Fibroblast of skin of left quadriceps (primary cell): ENCODE measurements at regions not wholly inside any gene's neighbourhood (a gene's known extent, or its start where the extent isn't known, plus 50 kb on each side); places are given as distances from the start of the nearest gene placed in this dataset.
"Not testable (repeated sequence)": the region's sequence is repeated elsewhere in the genome, so short reads cannot be mapped to it uniquely, and the experiment has no call there.

Experiments used
- DNase-seq, 2 experiments: peaks; one replicate each; pipeline ENCODE4 v3.0.0-alpha.2; 2013; ENCODE audit warnings: low read depth in 2 of 2

- no peak for DNase-seq
Measured at GRCh38 chr11:8772571-8773519, 90.3 kb downstream of the RPL27A start.

DNA sequence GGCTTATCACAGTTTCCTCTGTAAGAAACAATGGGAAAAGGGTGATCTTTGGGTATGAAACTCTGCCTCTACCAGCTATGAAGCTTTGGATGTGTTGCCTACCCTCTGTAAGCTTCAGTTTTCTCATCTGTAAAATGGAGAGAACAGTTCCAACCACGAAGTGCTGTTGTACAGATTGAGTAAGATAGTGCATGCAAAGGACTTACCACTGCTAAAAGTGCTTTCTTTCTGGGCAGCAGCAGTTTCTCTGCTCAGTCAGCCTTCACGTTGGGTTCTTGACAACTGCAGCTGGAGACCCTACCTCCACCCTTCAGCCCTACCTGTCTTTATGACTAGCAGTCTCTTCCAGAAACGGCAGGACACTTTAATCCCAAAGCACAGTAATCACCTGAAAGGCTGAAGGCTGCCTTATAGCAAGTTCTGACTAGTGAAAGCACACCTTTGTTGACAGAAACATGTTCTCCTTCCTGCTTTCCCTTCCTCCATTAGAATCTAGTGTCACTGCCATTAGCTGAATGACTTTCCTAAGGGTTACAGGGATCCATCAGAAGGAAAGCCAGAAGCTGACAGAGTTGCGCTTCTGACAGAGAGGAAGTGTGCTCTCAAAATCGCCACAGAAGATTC, 91.4 kb downstream of the RPL27A start:
- no peak for DNase-seq

- not testable (repeated sequence) for DNase-seq
Measured at GRCh38 chr11:8774916-8775315, 92.3 kb downstream of the RPL27A start.

DNA sequence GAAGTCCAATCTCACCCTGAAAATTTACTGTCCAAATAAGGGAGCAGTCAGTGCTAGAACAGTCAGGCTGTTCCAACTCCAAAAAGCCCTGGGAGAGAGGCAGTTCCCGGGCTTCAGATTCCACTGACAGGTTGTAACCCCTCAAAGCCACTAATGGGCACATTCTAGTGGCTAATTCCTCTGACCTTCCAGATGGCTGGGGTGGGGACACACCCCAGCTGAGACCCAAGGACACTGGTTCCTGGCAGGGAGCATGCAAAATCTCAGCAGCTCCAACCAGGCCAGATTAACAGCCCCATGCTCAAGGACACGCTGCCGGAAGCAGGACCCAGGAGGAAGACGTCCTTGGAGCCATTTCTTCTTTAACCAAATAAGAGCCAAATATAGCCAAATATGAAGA, 92.7 kb downstream of the RPL27A start:
- no peak for DNase-seq

DNA sequence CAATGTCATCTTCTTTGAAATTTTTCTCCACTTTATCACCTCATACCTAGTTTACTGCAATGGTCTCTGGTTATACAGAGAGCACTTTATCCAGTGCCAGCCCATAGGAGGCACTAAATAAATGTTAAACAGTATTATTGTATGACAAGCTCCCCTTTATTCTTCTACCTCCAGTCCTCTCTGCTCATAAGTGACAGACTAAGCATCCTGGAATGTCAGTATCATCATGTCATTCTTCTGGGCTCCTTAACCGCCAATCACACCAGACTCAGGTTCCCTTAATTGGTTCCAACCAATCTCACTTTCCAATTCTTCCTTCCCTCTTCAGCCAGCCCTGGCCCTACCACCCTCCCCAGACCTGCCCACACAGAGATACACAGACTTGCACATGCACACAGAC, 93.1 kb downstream of the RPL27A start:
- no peak for DNase-seq

- no peak for DNase-seq
Measured at GRCh38 chr11:8776209-8776608, 93.6 kb downstream of the RPL27A start.

- no peak for DNase-seq
Measured at GRCh38 chr11:8777907-8778767, 95.5 kb downstream of the RPL27A start.

GRCh38 chr11:8779107-8779506, 96.5 kb downstream of the RPL27A start:
- no peak for DNase-seq

- no peak for DNase-seq
Measured at GRCh38 chr11:8779732-8780131, 97.1 kb downstream of the RPL27A start.

GRCh38 chr11:8784954-8785353, 102.4 kb downstream of the RPL27A start:
- no peak for DNase-seq

DNA sequence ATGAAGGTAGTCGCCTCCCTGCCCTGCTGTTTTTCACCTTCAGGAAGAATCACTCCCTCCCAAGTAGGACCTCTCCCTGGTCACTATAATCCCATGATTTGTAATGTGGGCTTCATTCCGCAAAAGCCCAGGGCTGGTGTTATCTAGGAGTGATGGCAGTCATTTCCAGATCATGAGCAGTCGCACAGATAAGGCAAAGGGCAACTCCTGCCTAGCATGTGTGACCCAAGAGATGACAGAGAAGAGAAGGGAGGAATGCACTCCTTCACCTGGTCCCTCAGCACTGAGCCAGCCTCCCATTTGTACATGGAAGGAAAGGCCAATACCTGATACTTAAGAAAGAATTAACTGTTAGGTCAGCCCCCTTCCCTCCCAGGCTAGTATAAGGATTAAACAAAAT, 102.9 kb downstream of the RPL27A start:
- DNase-seq, result no peak

DNA sequence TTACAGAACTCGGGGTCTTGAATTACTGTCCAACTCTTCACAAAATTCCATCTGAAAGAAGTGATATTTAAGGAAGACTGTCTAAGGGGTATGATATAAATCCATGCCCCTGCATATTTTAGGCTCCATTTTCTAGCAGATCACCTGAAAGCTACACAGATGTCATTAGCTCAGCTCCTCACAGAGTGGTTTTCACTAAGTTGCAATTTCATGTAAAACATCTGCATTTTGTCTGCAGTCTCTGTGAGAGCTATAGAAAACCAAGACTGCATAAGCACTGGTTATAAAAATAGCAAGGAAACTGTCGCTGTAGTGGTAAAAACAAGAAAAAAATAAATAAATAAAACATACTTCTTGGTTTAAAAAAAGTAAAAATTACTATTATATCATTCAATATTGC, 103.4 kb downstream of the RPL27A start:
- DNase-seq, result no peak

DNA sequence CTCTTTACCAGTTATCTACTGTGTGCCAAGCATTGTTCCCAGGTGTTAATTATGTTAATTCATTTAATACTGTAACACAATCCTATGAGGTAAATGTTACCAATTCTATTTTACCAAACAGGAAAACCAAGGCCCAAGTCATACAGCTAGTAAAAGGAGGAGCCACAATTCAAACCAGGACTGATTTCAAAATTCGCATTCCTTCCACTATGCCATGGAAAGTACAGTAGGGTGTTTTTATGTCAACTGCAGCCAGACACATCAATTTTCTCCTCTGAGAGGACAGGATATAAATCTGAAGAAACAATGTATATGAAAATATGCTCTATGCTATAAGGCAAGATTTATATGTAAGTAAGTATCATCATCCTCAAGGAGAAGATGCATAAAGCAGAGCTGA, 104.3 kb downstream of the RPL27A start:
- no peak for DNase-seq

DNA sequence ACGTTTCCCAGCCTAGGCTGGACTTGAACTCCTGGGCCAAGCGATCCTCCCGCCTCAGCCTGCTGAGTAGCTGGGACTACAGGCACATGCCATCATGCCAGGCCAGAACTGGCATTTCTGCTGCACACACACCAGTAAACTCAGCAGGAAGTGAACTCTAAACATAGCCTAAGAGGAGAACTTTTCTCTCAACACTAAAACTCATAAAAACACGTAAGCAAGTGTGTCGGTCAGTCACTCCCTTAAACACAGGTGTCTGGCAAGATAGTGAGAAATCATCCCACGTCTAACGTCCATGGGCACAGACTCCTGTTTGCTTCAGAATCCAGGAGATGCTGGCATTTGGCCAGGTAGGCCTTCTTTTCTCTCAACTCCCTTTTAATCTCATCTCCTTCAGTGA, 104.8 kb downstream of the RPL27A start:
- no peak for DNase-seq

DNA sequence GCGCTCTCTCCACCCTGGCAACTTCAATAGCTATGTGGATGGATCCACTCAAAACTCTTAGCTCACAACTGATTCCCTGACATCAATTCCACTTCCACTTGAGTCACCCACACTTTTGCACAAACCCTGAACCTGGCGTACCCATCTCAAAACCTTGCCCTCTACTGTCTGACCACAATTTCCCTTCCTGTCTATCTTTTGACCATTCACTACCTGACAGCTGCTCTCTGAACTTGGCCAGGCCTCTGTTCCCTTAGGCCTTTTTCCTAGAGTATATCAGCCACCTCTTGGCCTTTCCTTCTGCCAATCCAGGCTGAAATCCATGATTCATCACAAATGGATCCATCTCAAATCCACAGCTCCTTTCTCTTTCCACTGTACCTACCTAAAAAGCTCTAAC, 106.0 kb downstream of the RPL27A start:
- no peak for DNase-seq

DNA sequence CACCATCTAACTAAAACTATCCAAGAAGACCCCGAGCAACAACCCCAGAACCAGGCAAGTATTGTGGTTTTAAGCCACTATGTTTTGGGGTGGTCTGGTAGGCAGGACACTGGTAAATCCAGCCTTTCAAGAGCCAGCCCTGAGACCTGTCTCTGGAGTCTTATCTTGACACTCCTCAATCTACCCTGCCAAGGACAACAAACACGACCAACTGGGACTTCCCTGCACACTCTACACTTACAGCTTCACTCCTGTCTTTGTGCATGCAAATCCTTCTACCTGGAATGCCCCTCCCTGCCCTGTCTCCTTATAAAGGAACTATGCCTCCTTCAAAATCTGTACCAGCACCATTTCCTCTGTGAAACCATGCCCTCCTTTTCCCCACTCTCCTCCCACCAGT, 107.3 kb downstream of the RPL27A start:
- DNase-seq, result no peak

DNA sequence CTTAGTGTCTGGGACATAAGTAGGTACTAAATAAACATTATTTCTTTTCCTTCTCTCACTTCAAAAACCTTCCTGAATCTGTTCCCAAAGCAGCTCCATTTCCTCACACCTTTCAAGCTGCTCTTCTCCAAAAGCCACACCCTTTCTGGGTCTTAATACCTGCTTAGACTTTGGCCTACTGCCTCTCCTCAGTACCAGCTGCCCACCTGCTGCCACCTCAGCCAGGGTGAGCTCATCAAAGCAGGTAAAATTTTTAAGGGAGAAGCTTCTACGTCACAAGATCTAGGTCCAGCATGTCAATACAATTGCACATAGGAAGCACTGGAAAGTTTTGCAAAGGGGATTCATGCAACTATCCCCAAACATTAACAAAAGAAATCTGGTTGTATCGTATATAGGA, 108.4 kb downstream of the RPL27A start:
- no peak for DNase-seq

DNA sequence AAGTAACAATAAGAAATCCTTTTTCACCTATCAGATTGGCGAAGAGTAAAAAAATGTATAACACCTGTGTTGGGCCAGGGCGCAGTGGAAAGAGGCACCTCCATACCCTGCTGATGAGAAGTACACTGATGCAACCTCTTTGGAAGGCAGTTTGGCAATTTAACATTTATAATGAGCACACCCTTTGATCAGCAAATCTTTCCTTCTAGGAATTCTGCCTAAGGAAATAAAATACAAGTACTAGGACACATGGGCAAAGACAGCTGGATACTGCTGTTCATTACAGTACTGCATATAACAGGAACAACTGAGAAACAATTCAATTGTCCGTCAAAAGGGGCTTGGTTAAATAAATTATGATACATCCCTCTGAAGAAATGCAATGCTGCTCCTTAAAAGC, 110.1 kb downstream of the RPL27A start:
- no peak for DNase-seq

DNA sequence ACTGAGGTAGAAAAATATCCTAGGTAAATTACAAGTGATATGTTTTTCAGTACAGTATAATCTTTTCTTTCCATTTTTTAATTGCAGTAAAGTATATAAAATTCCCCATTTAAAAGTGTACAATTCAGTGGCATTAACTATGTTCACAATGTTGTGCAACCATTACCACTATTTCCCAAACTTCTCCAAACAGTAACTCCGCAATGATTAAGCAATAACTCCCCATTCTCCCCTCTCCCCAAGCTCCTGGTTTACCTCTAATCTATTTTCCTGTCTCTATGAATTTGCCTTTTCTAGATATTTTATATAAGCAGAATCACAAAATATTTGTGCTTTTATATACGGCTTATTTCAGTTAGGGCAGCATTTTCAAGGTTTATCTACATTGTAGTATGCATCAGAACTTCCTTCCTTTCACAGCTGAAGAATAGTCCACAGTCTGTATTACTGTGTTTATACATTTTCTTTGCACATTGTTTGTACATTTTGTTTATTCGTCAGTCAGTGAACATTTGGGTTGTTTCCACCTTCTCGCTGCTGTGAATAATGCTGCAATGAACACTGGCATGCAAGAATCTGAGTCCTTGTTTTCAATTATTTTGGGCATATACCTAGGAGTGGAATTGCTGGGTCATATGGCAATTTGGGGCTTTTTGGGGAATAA, 110.7 kb downstream of the RPL27A start:
- DNase-seq, result no peak

DNA sequence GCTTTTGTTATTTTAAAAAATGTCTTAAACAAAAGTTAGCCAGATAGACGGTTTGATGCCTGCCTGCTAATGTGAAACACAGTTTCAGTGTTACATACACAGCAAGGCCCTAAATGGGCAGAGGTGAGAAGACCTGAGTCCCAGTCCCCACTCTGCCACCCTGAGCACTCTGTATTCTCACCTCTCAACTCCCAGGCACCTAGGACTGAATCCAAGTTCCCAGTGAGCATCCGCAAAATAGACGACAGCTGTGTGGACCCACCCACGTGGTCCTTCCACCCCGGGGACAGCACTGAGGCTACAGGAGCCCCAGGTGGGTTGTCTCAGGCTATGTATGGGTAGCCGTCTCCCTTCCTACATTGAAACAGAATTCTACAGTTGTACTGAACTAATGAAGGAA, 111.5 kb downstream of the RPL27A start:
- DNase-seq, result no peak

DNA sequence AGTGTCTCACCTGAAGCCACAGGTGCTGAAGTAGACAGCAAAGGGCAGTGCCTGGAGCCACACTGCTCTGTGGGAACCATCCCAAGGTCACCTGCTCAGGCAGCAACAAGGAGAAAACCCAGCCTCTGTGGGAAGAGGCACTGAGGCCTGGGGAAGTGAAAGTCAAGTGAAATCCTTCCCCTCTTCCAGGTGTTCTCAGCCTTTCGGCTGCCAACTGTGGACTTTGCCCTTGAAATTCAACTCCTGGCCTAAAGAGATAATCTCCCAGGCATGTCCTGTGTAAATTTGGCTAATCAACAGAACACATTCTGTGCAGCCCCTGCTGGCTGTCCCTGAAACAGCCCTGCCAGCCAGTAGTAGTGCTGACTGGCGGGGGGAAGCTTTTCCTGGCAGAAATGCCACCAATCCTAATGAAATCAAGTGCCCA, 112.1 kb downstream of the RPL27A start:
- no peak for DNase-seq

GRCh38 chr11:8796941-8797340, 114.0 kb upstream of the AKIP1 start:
- no peak for DNase-seq
